ENCODE measurements at regions not wholly inside any gene's neighbourhood (a gene's known extent, or its start where the extent isn't known, plus 50 kb on each side); places are given as distances from the start of the nearest gene placed in this dataset.

DNA sequence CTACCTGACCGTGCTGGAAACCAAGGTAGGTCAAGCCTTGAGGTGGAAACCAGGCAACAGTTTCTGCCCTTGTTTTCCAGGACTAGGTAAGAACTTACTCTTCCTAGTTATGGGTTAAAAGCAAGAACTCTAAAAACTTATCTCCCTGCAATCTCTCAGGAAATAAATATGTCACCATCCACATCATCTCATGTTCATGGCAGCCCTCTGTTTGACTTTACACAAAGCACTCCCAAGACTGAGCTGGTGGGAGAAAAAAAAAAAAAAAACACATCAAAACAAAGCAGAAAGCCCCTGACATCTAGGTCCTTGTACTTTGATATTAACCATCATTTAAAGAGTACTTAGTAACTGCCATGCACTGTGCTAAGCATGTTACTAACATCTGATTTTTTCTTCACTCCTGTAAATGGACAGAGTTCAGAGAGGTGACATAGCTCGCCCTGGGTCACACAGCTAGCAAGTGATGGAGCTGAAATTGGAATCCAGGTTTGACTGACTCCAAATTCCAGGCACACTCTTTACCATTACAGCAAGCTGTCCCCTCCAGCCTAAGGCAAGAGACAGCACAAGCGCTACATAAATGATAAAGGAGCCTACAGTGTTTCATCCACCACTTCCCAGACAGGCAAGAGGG is 102.8 kb upstream of the NOCT start:
- TF ChIP-seq, protein P1, sequence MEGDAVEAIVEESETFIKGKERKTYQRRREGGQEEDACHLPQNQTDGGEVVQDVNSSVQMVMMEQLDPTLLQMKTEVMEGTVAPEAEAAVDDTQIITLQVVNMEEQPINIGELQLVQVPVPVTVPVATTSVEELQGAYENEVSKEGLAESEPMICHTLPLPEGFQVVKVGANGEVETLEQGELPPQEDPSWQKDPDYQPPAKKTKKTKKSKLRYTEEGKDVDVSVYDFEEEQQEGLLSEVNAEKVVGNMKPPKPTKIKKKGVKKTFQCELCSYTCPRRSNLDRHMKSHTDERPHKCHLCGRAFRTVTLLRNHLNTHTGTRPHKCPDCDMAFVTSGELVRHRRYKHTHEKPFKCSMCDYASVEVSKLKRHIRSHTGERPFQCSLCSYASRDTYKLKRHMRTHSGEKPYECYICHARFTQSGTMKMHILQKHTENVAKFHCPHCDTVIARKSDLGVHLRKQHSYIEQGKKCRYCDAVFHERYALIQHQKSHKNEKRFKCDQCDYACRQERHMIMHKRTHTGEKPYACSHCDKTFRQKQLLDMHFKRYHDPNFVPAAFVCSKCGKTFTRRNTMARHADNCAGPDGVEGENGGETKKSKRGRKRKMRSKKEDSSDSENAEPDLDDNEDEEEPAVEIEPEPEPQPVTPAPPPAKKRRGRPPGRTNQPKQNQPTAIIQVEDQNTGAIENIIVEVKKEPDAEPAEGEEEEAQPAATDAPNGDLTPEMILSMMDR (IDR thresholded peaks at IDR 0.05) = no peak
- TF ChIP-seq POLR2A (IDR thresholded peaks at IDR 0.05) (no peak), POLR2AphosphoS5 (IDR thresholded peaks at IDR 0.05) (no peak)
